HG03442 (cell line): ENCODE measurements at regions not wholly inside any gene's neighbourhood (a gene's known extent, or its start where the extent isn't known, plus 50 kb on each side); places are given as distances from the start of the nearest gene placed in this dataset.

ENCODE experiments used
- ATAC-seq: cut with Tn5 transposase; IDR thresholded peaks from one replicate; pipeline ENCODE4 v1.9.1; 2021; ENCODE audit warnings: mild to moderate bottlenecking, moderate library complexity; ENCODE audit not compliant: unreplicated experiment

- ATAC-seq, result no peak
Measured at GRCh38 chr5:168215646-168216045, 75.8 kb upstream of the WWC1 start.

- no peak for ATAC-seq
Measured at GRCh38 chr5:168216989-168217388, 74.5 kb upstream of the WWC1 start.

- ATAC-seq, result no peak
Measured at GRCh38 chr5:168217497-168217896, 73.9 kb upstream of the WWC1 start.

- no peak for ATAC-seq
Measured at GRCh38 chr5:168218746-168219145, 72.7 kb upstream of the WWC1 start.

- ATAC-seq, result peak; percentile 90
Measured at GRCh38 chr5:168219515-168220410, 71.7 kb upstream of the WWC1 start.

GRCh38 chr5:168224085-168224484, 67.4 kb upstream of the WWC1 start:
- ATAC-seq, result no peak

- ATAC-seq, result no peak
Measured at GRCh38 chr5:168226012-168226411, 65.4 kb upstream of the WWC1 start.

GRCh38 chr5:168227001-168227400, 64.4 kb upstream of the WWC1 start:
- ATAC-seq, result no peak

- peak; percentile 100 for ATAC-seq
Measured at GRCh38 chr5:168227973-168228615, 63.4 kb upstream of the WWC1 start.

- ATAC-seq, result no peak
Measured at GRCh38 chr5:168228668-168229067, 62.8 kb upstream of the WWC1 start.

GRCh38 chr5:168234133-168234532, 57.3 kb upstream of the WWC1 start:
- ATAC-seq, result no peak

- no peak for ATAC-seq
Measured at GRCh38 chr5:168238463-168238862, 53.0 kb upstream of the WWC1 start.

GRCh38 chr5:168239325-168239724, 52.1 kb upstream of the WWC1 start:
- ATAC-seq, result no peak
